GM13977 (cell line): ENCODE measurements at regions not wholly inside any gene's neighbourhood (a gene's known extent, or its start where the extent isn't known, plus 50 kb on each side); places are given as distances from the start of the nearest gene placed in this dataset.

Experiments used
- DNase-seq: peaks from one replicate; pipeline ENCODE4 v3.0.0; 2012; ENCODE audit warnings: low spot score
- in situ Hi-C: fragments of 300-500 bp; cut with MboI; formaldehyde crosslinking; loops from one replicate; pipeline ENCODE4 v1.12.0; 2022; ENCODE audit warnings: low sequenced_read_pairs, low pct_unique_long_range_greater_than_20kb, mixed read lengths, inconsistent platforms; ENCODE audit not compliant: unreplicated experiment
- TF ChIP-seq, protein P1 (sequence below): IDR thresholded peaks from 2 replicates; pipeline ENCODE4 v1.5.1; 2012; ENCODE audit warnings: mild to moderate bottlenecking, control low read depth; ENCODE audit not compliant: insufficient read depth; ENCODE audit errors: extremely low read depth, missing control alignments

DNA sequence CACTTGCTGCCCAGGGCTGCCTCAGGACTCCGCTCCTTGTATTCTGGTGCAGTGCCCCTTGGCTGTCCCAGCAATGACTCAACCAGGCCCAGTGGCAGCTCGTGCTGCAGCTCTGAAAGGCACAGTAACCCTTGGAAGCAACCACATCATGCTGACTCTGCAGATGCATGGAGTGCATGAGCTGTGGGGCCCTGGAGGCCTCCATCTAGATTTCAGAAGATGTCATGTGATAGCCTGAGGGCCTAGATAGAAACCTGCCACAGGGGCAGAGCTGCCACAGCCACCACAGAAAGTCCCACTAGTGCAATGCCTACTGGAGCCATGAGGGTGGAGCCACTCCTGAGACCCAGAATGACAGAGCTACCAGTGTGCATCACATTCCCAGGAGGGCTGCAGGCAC is 117.1 kb upstream of the SMAD3 start:
- no peak for DNase-seq
- in situ Hi-C loops = loop anchor here (5.0 to 25.0 kb wide), 3 partner anchors 354 to 887 kb away; no protein-coding TSS in a partner anchor
- TF ChIP-seq, protein P1, sequence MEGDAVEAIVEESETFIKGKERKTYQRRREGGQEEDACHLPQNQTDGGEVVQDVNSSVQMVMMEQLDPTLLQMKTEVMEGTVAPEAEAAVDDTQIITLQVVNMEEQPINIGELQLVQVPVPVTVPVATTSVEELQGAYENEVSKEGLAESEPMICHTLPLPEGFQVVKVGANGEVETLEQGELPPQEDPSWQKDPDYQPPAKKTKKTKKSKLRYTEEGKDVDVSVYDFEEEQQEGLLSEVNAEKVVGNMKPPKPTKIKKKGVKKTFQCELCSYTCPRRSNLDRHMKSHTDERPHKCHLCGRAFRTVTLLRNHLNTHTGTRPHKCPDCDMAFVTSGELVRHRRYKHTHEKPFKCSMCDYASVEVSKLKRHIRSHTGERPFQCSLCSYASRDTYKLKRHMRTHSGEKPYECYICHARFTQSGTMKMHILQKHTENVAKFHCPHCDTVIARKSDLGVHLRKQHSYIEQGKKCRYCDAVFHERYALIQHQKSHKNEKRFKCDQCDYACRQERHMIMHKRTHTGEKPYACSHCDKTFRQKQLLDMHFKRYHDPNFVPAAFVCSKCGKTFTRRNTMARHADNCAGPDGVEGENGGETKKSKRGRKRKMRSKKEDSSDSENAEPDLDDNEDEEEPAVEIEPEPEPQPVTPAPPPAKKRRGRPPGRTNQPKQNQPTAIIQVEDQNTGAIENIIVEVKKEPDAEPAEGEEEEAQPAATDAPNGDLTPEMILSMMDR = no peak

DNA sequence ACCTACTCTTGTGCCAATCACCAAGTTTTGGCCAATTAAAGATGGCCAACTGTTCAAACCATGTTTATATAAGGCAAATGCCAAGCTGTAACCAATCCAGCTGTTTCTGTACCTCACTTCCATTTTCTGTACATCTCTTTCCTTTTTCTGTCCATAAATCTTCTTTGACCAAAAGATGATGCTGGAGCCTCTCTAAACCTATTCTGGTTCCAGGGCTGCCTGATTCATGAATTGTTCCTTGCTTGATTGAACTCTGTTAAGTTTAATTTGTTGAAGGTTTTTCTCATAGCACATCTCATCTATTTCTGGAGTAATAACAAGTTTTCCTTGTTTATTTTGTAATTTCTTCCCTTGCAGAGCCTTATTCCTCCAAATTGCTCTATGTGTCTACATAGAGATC is 115.3 kb upstream of the SMAD3 start:
- in situ Hi-C loops = loop anchor here (10.0 kb wide), 1 partner anchor 255 kb away; no protein-coding TSS in a partner anchor

DNA sequence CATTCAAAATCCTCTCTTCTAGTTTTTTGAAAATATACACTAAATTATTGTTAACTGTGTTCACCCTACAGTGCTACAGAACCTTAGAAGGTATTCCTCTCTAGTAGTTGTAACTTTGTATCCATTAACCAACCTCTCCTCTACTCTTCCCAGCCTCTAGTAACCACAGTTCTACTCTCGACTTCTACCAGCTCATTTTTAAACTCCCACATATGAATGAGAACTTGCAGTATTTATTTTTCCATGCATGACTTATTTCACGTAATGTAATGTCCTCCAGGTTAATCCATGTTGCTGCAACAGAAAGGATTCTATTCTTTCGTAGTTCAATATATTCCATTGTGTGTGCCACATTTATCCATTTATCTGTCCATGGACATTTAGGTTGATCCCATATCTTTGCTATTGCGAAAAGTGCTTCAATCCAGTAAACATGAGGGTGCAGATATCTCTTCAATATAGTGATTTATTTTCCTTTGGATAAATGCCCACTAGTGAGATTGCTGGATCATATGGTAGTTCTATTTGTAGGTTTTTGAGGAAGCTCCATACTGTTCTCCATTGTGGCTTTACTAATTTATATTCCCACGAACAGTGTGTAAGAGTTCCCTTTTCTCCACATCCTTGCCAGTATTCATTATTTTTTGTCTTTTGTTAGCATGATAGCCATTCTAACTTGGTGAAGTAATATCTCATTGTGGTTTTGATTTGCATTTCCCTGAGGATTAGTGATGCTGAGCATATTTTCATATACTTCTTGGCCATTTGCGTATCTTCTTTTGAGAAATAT is 113.7 kb upstream of the SMAD3 start:
- DNase-seq = no peak
- in situ Hi-C loops = loop anchor here (10.0 kb wide), 1 partner anchor 253 kb away; no protein-coding TSS in a partner anchor
- TF ChIP-seq, protein P1 = no peak

More for the DNA sequence above, 115.3 kb upstream of the SMAD3 start:
- no peak for DNase-seq
- TF ChIP-seq, protein P1 = no peak

DNA sequence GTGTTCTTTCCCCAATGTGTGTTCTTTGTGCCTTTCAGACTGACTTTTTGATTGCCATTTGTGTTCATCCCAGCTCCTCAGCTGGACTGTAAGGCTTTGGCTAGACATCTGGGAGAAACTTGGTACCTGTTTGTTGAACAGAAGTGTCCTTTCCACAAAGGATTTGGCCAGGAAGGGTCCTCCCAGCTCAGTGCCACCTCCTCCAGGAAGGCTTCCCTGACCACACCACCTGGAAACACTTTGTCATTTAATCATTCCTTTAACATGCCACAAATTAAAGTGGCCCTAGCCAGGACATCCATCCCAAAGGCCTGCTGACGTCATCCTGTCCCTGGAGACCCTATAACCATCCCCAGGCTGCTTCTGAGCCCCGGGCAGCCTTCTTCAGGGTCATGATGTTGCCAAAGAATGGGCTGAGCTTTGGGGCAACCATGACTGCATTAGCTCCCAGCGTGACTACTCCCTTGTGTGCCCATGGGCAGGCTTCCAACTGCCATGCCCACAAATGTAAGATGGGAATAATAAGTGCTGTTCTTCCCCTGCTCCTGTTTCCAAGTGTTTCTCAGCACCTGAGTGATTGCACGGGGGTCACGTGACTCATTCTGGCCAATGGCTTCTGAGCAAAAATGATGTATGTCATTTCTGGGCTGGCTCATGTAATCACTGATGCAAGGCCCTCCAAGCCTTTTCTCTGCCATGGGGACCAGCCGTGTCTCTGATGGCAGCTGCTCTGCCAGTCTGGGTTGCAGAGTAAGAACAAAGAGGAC is 112.5 kb upstream of the SMAD3 start:
- in situ Hi-C loops = loop anchor here (10.0 kb wide), 1 partner anchor 252 kb away; no protein-coding TSS in a partner anchor
- DNase-seq = no peak
- TF ChIP-seq, protein P1 = no peak

DNA sequence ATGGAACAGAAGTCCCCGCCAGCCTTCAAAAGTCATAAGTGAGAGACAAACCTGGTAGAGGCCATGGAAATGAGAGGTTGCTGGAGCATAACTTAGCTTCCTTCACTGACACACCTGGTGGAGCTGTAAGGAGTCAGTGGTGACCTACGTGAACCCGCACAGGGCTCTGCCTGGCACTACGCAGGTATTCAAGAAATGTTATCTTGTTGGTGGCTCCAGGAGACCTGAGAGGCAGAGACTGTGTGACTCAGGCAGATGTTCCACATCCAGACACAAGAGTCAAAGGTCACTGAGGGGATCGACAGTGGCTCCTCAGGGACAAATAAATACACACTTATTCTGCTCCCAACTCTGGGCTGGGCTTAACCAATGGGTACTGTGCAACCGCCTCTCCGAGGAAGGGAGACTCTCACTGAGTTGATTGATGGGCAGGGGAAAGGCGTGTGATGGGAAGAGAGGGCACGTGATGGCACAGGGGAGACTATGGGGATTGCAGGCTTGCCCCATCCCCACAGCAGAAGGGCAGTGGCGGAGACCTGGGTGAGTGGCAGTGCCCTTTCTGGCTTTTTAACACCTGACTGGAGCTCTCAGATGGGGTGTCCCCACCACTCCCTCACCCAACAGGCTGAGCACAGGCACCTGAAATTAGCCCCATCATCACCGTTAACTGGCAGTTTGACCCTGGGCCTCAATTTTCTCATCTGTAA is 111.7 kb upstream of the SMAD3 start:
- in situ Hi-C loops = loop anchor here (10.0 kb wide), 1 partner anchor 251 kb away; no protein-coding TSS in a partner anchor
- DNase-seq = no peak
- TF ChIP-seq, protein P1 = no peak

DNA sequence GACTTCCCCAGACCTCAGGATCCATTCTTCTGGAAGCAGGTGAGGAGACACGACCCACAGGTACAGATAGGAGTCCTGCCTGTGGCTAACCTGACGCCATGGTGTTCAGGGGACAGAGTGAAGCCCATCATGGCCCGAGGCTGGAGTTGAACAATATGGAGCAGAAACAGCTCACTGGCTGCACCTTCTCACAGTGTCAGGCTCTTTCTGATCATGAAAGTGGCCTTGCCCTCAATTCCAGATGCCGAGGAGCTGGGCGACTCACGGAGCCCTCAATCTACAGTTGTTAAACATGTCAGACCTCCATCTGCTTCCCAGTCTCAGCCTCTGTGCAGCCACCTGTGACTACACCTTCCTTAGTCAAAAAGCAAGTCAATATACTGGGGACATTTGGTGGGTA is 110.8 kb upstream of the SMAD3 start:
- TF ChIP-seq, protein P1 = no peak
- in situ Hi-C loops = loop anchor here (10.0 kb wide), 1 partner anchor 250 kb away; no protein-coding TSS in a partner anchor
- DNase-seq = no peak
